ENCODE measurements at regions not wholly inside any gene's neighbourhood (a gene's known extent, or its start where the extent isn't known, plus 50 kb on each side); places are given as distances from the start of the nearest gene placed in this dataset.

- H3K4me3 ChIP-seq (replicated peaks in 1 of 2; ENCODE audit: low read depth in 2 of 2, low read length in 2 of 2) = no peak overlapping the region
- no peak for TF ChIP-seq CTCF (IDR thresholded peaks at IDR 0.05; ENCODE audit: low read depth, low read length)
- DNase-seq (ENCODE audit: low read depth in 2 of 2) = no peak
These were observed 332.9 kb upstream of the RASGRP1 start for GRCh38 chr15:38897551-38897950.

- no peak for DNase-seq (ENCODE audit: low read depth in 2 of 2)
- no peak for TF ChIP-seq CTCF (IDR thresholded peaks at IDR 0.05; ENCODE audit: low read depth, low read length)
- no peak overlapping the region for H3K4me3 ChIP-seq (replicated peaks in 1 of 2; ENCODE audit: low read depth in 2 of 2, low read length in 2 of 2)
These were observed 333.6 kb upstream of the RASGRP1 start for GRCh38 chr15:38898236-38898635.

- TF ChIP-seq CTCF (IDR thresholded peaks at IDR 0.05; ENCODE audit: low read depth, low read length) = no peak
- DNase-seq (ENCODE audit: low read depth in 2 of 2) = peak; percentile 54 to 62
These were observed 334.7 kb upstream of the RASGRP1 start for GRCh38 chr15:38899300-38899699.

GRCh38 chr15:38904298-38904697, 339.7 kb upstream of the RASGRP1 start:
- no peak overlapping the region for H3K4me3 ChIP-seq (replicated peaks in 1 of 2; ENCODE audit: low read depth in 2 of 2, low read length in 2 of 2)
- DNase-seq (ENCODE audit: low read depth in 2 of 2) = no peak
- TF ChIP-seq CTCF (IDR thresholded peaks at IDR 0.05; ENCODE audit: low read depth, low read length) = no peak

More at GRCh38 chr15:38899300-38899699, 334.7 kb upstream of the RASGRP1 start:
- H3K4me3 ChIP-seq (replicated peaks in 1 of 2; ENCODE audit: low read depth in 2 of 2, low read length in 2 of 2) = no peak overlapping the region

- H3K4me3 ChIP-seq (replicated peaks in 1 of 2; ENCODE audit: low read depth in 2 of 2, low read length in 2 of 2) = no peak overlapping the region
- DNase-seq (ENCODE audit: low read depth in 2 of 2) = peak in 1 of 2 donors; percentile 52
- no peak for TF ChIP-seq CTCF (IDR thresholded peaks at IDR 0.05; ENCODE audit: low read depth, low read length)
These were observed 341.0 kb upstream of the RASGRP1 start for GRCh38 chr15:38905632-38906031.

- H3K4me3 ChIP-seq (replicated peaks in 1 of 2; ENCODE audit: low read depth in 2 of 2, low read length in 2 of 2) = no peak overlapping the region
- DNase-seq (ENCODE audit: low read depth in 2 of 2) = no peak
- TF ChIP-seq CTCF (IDR thresholded peaks at IDR 0.05; ENCODE audit: low read depth, low read length) = no peak
These were observed 356.4 kb upstream of the RASGRP1 start for GRCh38 chr15:38920966-38921365.

GRCh38 chr15:38921471-38921870, 356.9 kb upstream of the RASGRP1 start:
- H3K4me3 ChIP-seq (replicated peaks in 1 of 2; ENCODE audit: low read depth in 2 of 2, low read length in 2 of 2) = no peak overlapping the region
- DNase-seq (ENCODE audit: low read depth in 2 of 2) = peak in 1 of 2 donors; percentile 10
- no peak for TF ChIP-seq CTCF (IDR thresholded peaks at IDR 0.05; ENCODE audit: low read depth, low read length)

All from cardiac fibroblast (primary cell).